ENCODE measurements at regions not wholly inside any gene's neighbourhood (a gene's known extent, or its start where the extent isn't known, plus 50 kb on each side); places are given as distances from the start of the nearest gene placed in this dataset.
A peak's percentile ranks its signal among the peaks of the same experiment; 100 is the strongest.

DNA sequence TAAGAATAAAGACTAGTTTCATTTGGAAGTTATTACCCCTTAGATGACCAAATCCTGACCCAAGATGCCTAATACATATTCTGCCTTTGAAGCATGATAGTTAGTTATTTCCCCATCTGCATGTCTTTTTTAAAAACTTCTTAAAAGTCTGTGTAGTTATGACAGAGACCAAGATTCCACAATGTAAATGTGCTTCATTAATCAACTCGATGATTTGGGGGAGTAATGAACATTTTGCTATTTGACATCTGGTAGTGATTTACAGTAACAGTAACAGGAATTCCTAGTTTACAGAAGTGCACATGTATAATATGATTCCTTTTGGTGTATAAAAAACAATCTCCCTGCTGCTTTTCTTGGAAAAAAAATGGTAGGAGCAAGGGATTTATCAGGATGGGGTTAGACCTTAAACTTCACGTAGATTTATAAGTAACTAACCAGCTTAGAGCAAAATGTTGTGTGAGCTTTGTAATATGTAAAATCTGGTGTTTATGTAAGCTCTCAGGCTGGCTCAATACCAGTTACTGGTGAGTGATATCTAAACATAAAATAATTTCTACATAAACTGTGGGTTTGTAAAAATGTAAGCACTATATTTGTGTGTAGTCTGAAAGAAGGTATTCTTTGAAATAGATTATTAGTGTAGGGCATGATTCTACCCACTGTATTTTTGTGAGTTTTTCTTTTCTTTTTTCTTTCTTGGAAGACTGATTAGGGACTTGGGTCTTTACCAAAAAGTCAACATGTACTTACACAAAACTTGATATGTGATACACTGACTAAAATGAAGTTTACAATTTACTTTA lies 641.6 kb downstream of the EPHA4 start:
- DNase-seq, result no peak
- Histone ChIP-seq H3K36me3 (peaks cover 3% of the 10 kb centered on the region), H3K4me3 (no peak overlapping the region), H3K9me3 (replicated peaks) (peaks cover 15% of the 10 kb centered on the region), H3K4me1 (no peaks in the 10 kb centered on the region), H3K27me3 (ENCODE audit: low read depth) (no peaks in the 10 kb centered on the region), H3K27ac (replicated peaks) (no peak overlapping the region)
- intact Hi-C loops (cut with micrococcal nuclease), result no loop called here
- no peak for TF ChIP-seq CTCF (IDR thresholded peaks at IDR 0.05; ENCODE audit: borderline replicate concordance)

- intact Hi-C loops (cut with micrococcal nuclease), result no loop called here
- H3K4me1 ChIP-seq, result no peaks in the 10 kb centered on the region
- DNase-seq, result no peak
- H3K27ac ChIP-seq (replicated peaks), result no peak overlapping the region
- no peak overlapping the region for H3K4me3 ChIP-seq
- peaks cover 5% of the 10 kb centered on the region for H3K9me3 ChIP-seq (replicated peaks)
- no peak for TF ChIP-seq CTCF (IDR thresholded peaks at IDR 0.05; ENCODE audit: borderline replicate concordance)
- H3K36me3 ChIP-seq, result no peaks in the 10 kb centered on the region
- H3K27me3 ChIP-seq (ENCODE audit: low read depth), result no peaks in the 10 kb centered on the region
Observed at GRCh38 chr2:220931491-220931890, 640.6 kb downstream of the EPHA4 start.

- no peak for TF ChIP-seq CTCF (IDR thresholded peaks at IDR 0.05; ENCODE audit: borderline replicate concordance)
- no peaks in the 10 kb centered on the region for H3K27me3 ChIP-seq (ENCODE audit: low read depth)
- no peak overlapping the region for H3K27ac ChIP-seq (replicated peaks)
- H3K36me3 ChIP-seq, result no peaks in the 10 kb centered on the region
- no peaks in the 10 kb centered on the region for H3K9me3 ChIP-seq (replicated peaks)
- no peak for DNase-seq
- H3K4me1 ChIP-seq, result no peaks in the 10 kb centered on the region
- intact Hi-C loops (cut with micrococcal nuclease), result no loop called here
- H3K4me3 ChIP-seq, result no peak overlapping the region
Observed at GRCh38 chr2:220932041-220932440, 640.1 kb downstream of the EPHA4 start.

GRCh38 chr2:220935789-220936321 lies 636.2 kb downstream of the EPHA4 start:
- TF ChIP-seq CTCF (IDR thresholded peaks at IDR 0.05; ENCODE audit: borderline replicate concordance), result no peak
- H3K9me3 ChIP-seq (replicated peaks), result no peaks in the 10 kb centered on the region
- H3K27ac ChIP-seq (replicated peaks), result peak overlapping the region; percentile 41
- intact Hi-C loops (cut with micrococcal nuclease), result no loop called here
- H3K36me3 ChIP-seq, result no peaks in the 10 kb centered on the region
- H3K4me1 ChIP-seq, result peaks cover 17% of the 10 kb centered on the region
- no peak for DNase-seq
- H3K4me3 ChIP-seq, result peak overlapping the region; percentile 47
- H3K27me3 ChIP-seq (ENCODE audit: low read depth), result no peaks in the 10 kb centered on the region

- intact Hi-C loops (cut with micrococcal nuclease), result no loop called here
- TF ChIP-seq CTCF (IDR thresholded peaks at IDR 0.05; ENCODE audit: borderline replicate concordance), result no peak
- Histone ChIP-seq H3K36me3 (no peaks in the 10 kb centered on the region), H3K4me1 (peaks cover 25% of the 10 kb centered on the region), H3K27me3 (ENCODE audit: low read depth) (no peaks in the 10 kb centered on the region), H3K27ac (replicated peaks) (peak overlapping the region; percentile 70), H3K4me3 (peak overlapping the region; percentile 47), H3K9me3 (replicated peaks) (no peaks in the 10 kb centered on the region)
- DNase-seq, result no peak
Observed at GRCh38 chr2:220936641-220937197, 635.4 kb downstream of the EPHA4 start.
